ENCODE measurements at regions not wholly inside any gene's neighbourhood (a gene's known extent, or its start where the extent isn't known, plus 50 kb on each side); places are given as distances from the start of the nearest gene placed in this dataset.

GRCh38 chr1:114251573-114251939 is 97.9 kb upstream of the SYT6 start:
- no peak for TF ChIP-seq POLR2AphosphoS5 (IDR thresholded peaks at IDR 0.05)
- TF ChIP-seq CTCF (IDR thresholded peaks at IDR 0.05; ENCODE audit: poor library complexity, severe bottlenecking) = no peak
- no peak for TF ChIP-seq EZH2 (IDR thresholded peaks at IDR 0.05; ENCODE audit: borderline replicate concordance, insufficient read depth, low read length, poor library complexity, severe bottlenecking)
- TF ChIP-seq MXI1 (conservative IDR thresholded peaks at IDR 0.05; ENCODE audit: poor library complexity, severe bottlenecking) = no peak
